ENCODE measurements at regions not wholly inside any gene's neighbourhood (a gene's known extent, or its start where the extent isn't known, plus 50 kb on each side); places are given as distances from the start of the nearest gene placed in this dataset.

GRCh38 chr12:45655186-45655585 is 74.3 kb upstream of the ARID2 start:
- in situ Hi-C loops (cut with HindIII; ENCODE audit: low sequenced_read_pairs), result no loop called here
- DNase-seq (ENCODE audit: low spot score), result no peak

GRCh38 chr12:45655743-45656142 is 73.8 kb upstream of the ARID2 start:
- in situ Hi-C loops (cut with HindIII; ENCODE audit: low sequenced_read_pairs), result no loop called here

GRCh38 chr12:45658020-45658419 is 71.5 kb upstream of the ARID2 start:
- in situ Hi-C loops (cut with HindIII; ENCODE audit: low sequenced_read_pairs), result no loop called here
- no peak for DNase-seq (ENCODE audit: low spot score)

More at GRCh38 chr12:45655743-45656142, 73.8 kb upstream of the ARID2 start:
- no peak for DNase-seq (ENCODE audit: low spot score)

- DNase-seq (ENCODE audit: low spot score), result no peak
- in situ Hi-C loops (cut with HindIII; ENCODE audit: low sequenced_read_pairs), result no loop called here
These were observed 69.2 kb upstream of the ARID2 start for GRCh38 chr12:45660330-45660729.

GRCh38 chr12:45663455-45663854 is 66.1 kb upstream of the ARID2 start:
- no peak for DNase-seq (ENCODE audit: low spot score)
- in situ Hi-C loops (cut with HindIII; ENCODE audit: low sequenced_read_pairs), result no loop called here

- in situ Hi-C loops (cut with HindIII; ENCODE audit: low sequenced_read_pairs), result no loop called here
- DNase-seq (ENCODE audit: low spot score), result no peak
These were observed 63.6 kb upstream of the ARID2 start for GRCh38 chr12:45665941-45666340.

GRCh38 chr12:45666396-45666795 is 63.1 kb upstream of the ARID2 start:
- no peak for DNase-seq (ENCODE audit: low spot score)
- in situ Hi-C loops (cut with HindIII; ENCODE audit: low sequenced_read_pairs), result no loop called here

GRCh38 chr12:45666816-45667215 is 62.7 kb upstream of the ARID2 start:
- DNase-seq (ENCODE audit: low spot score), result no peak
- in situ Hi-C loops (cut with HindIII; ENCODE audit: low sequenced_read_pairs), result no loop called here

- no peak for DNase-seq (ENCODE audit: low spot score)
- in situ Hi-C loops (cut with HindIII; ENCODE audit: low sequenced_read_pairs), result no loop called here
These were observed 61.7 kb upstream of the ARID2 start for GRCh38 chr12:45667761-45668160.

- in situ Hi-C loops (cut with HindIII; ENCODE audit: low sequenced_read_pairs), result no loop called here
- DNase-seq (ENCODE audit: low spot score), result no peak
These were observed 60.9 kb upstream of the ARID2 start for GRCh38 chr12:45668641-45669040.

GRCh38 chr12:45669093-45669492 is 60.4 kb upstream of the ARID2 start:
- no peak for DNase-seq (ENCODE audit: low spot score)
- in situ Hi-C loops (cut with HindIII; ENCODE audit: low sequenced_read_pairs), result no loop called here

GRCh38 chr12:45669792-45670191 is 59.7 kb upstream of the ARID2 start:
- in situ Hi-C loops (cut with HindIII; ENCODE audit: low sequenced_read_pairs), result no loop called here
- no peak for DNase-seq (ENCODE audit: low spot score)

GRCh38 chr12:45670346-45671065 is 59.0 kb upstream of the ARID2 start:
- in situ Hi-C loops (cut with HindIII; ENCODE audit: low sequenced_read_pairs), result no loop called here
- no peak for DNase-seq (ENCODE audit: low spot score)

- no peak for DNase-seq (ENCODE audit: low spot score)
- in situ Hi-C loops (cut with HindIII; ENCODE audit: low sequenced_read_pairs), result no loop called here
These were observed 58.3 kb upstream of the ARID2 start for GRCh38 chr12:45671254-45671653.

- in situ Hi-C loops (cut with HindIII; ENCODE audit: low sequenced_read_pairs), result no loop called here
- DNase-seq (ENCODE audit: low spot score), result no peak
These were observed 55.1 kb upstream of the ARID2 start for GRCh38 chr12:45674181-45674977.

- in situ Hi-C loops (cut with HindIII; ENCODE audit: low sequenced_read_pairs), result no loop called here
- no peak for DNase-seq (ENCODE audit: low spot score)
These were observed 54.0 kb upstream of the ARID2 start for GRCh38 chr12:45675534-45675933.

All from G401 (cell line).